ENCODE measurements at regions not wholly inside any gene's neighbourhood (a gene's known extent, or its start where the extent isn't known, plus 50 kb on each side); places are given as distances from the start of the nearest gene placed in this dataset.

DNA sequence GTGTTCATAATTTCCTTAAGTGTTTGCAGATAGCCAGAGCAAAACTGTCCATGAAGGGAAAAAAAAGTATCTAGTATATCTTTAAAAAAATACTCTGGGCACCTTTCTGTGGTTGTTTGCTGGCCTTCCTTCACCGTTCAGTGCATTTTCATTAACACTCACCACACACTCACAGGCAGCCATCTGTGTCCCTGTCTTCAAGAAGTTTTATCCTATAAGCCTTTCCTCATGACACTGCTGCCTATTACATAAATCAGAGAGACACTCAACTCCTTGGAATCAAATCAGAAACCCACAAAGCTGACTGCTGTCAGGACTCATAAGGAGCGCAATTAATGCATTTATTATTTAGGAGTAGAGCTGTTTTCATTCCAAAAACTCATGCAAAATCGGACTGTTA is 1720.2 kb downstream of the PCDH7 start:
- DNase-seq (ENCODE audit: extremely low read depth in 1 of 2, low read depth in 1 of 2), result no peak

- DNase-seq (ENCODE audit: extremely low read depth in 1 of 2, low read depth in 1 of 2), result no peak
Measured at GRCh38 chr4:32454482-32454881, 1734.3 kb downstream of the PCDH7 start.

DNA sequence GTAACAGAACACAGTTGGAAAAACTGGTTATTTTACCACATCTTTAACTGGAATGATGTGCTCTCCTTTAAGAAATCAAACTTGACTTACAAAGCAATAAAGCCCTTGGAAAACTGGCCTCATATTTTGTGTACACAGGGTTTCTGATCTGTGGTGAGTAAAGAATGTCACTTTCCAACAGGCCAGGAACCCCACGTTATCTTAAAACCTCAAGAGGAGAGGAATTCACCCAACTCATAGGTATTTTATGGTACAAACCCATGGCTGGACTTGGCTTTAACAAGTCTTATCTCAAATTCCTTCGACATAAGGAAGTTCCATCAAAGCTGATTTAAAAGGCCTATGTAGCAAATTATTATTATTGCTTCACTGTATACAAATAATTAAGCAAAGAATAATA is 1735.1 kb downstream of the PCDH7 start:
- DNase-seq (ENCODE audit: extremely low read depth in 1 of 2, low read depth in 1 of 2), result no peak

DNA sequence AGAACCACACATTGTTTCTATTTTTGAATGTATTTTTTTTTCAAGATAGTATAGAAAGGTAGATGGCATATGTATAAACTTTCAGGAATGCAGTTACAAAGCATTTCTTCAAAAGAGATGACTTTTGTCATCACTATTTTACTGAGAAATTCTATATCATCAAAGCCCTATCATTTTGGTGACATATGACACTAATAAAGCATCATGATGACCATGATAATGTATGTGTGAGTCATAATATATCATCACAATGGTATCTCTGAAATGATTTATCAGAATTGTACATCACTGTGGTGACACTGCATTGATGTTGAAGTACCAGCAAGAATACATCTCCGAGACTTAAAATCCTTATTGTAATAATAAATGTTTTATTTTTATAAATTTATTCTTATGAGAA is 1740.8 kb downstream of the PCDH7 start:
- DNase-seq (ENCODE audit: extremely low read depth in 1 of 2, low read depth in 1 of 2), result no peak

DNA sequence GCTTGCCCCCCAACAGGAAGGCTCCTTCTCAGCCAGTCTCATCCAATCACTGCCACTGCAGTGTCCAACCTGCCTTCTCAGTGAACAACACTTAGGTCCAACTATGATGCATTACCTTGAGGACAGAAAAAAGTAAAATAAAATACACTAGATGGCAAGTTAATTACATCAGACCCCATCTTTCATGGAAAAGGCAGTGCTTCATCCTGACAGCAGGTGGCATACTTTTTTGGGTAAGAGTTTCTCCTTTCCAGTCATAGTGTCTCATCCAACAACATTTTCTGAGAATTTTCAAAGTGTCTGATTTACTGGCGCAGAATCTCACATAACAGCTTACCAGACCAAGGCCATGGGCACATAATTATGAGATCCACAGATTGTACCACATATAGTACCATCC is 1742.8 kb downstream of the PCDH7 start:
- no peak for DNase-seq (ENCODE audit: extremely low read depth in 1 of 2, low read depth in 1 of 2)

GRCh38 chr4:32470087-32470585 is 1750.0 kb downstream of the PCDH7 start:
- no peak for DNase-seq (ENCODE audit: extremely low read depth in 1 of 2, low read depth in 1 of 2)

GRCh38 chr4:32472918-32473317 is 1752.7 kb downstream of the PCDH7 start:
- DNase-seq (ENCODE audit: extremely low read depth in 1 of 2, low read depth in 1 of 2), result no peak

GRCh38 chr4:32475710-32476109 is 1755.5 kb downstream of the PCDH7 start:
- no peak for DNase-seq (ENCODE audit: extremely low read depth in 1 of 2, low read depth in 1 of 2)

DNA sequence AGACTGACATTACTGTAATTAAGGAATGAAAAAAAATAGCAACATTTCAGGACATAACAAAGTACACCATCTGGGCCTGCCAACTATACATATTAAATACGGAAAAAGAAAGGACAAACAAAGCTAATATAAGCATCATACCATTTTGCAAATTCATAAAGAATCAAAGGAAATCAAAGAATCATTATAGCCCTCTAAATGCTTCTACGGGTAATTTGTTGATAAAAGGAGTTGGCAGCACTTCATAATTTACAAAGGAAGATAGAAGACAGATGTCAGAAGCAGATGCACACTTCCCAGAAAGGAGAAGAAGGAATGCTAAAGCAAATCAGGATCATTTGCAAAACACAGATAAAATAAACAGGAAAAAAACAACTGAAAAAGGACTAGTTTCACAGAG is 1757.3 kb downstream of the PCDH7 start:
- no peak for DNase-seq (ENCODE audit: extremely low read depth in 1 of 2, low read depth in 1 of 2)

DNA sequence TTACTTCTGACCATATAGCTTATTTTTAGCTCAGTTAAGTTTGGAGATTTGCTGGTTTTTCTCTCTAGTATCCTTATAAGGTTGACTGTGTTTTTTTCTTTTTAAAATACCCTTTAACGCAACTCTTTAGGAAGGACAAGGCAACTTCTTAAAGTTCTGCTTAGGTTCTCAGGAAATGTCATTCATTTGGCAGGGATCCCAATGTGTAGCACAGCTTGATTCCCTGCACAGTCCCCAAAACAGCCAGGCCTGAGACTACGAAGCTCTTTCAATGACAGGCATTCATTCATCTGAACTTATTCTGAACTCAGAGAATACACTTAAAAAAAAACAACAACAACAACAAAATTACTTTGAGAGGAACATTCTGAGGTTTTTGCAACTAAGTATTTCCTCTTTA is 1765.8 kb downstream of the PCDH7 start:
- DNase-seq (ENCODE audit: extremely low read depth in 1 of 2, low read depth in 1 of 2), result no peak

DNA sequence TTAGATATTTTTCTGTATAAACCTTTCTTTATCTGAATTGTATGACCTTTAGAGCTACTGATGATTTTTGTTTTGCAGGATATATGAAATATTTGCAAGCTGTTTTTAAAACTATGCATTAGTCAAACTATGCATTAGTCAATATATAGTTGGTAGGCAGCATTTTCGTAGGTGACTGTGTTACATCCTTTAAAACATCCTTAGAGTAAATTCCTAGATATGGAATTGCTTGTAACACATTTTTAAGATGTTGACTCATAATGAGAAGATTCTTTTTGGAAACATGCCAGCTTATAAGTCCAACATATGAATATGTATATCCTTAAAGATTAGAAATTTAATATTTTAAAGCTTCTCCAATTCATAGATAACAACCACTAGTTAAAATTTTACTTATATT is 1768.5 kb downstream of the PCDH7 start:
- no peak for DNase-seq (ENCODE audit: extremely low read depth in 1 of 2, low read depth in 1 of 2)

GRCh38 chr4:32499171-32499570 is 1779.0 kb downstream of the PCDH7 start:
- no peak for DNase-seq (ENCODE audit: extremely low read depth in 1 of 2, low read depth in 1 of 2)

GRCh38 chr4:32503241-32503640 is 1783.1 kb downstream of the PCDH7 start:
- DNase-seq (ENCODE audit: extremely low read depth in 1 of 2, low read depth in 1 of 2), result no peak

- DNase-seq (ENCODE audit: extremely low read depth in 1 of 2, low read depth in 1 of 2), result no peak
Measured at GRCh38 chr4:32506067-32506466, 1785.9 kb downstream of the PCDH7 start.

DNA sequence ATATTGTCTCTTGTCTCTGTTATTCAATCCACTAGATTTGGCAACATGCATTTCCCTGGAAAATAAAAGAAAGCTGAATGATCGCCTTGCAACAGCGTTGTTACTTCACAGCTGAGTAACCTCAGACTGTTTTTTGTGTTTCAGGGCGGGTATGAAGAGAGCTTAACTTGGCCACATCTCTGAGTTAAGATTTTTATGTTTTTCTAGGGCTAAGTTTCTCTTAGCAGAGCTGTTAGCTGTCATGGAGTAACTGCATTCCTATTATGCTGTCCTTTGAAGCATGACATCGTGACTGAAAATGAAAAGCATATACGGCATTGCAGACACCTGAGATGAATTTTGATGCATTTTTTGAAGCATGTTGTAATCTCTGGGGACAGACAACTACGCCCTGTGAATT is 1798.9 kb downstream of the PCDH7 start:
- no peak for DNase-seq (ENCODE audit: extremely low read depth in 1 of 2, low read depth in 1 of 2)

DNA sequence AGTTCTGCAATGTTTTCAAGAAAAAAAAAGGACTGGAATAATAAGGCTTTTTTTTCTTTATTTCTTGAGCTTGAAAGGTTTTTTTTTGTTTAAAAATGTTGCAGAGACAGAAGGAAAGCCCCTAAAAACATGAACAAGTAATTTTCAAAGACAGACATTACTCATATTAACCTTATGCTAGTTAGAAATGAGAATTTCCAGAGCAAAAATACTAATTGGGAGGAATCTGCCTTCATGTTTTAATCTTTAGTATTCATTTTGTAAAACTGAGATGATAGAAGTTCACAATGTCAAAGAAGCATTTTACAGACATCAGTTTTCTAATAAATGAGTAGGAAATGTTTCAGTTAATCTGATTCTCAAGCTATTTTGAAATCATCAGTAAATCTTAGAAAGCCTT is 1805.3 kb downstream of the PCDH7 start:
- DNase-seq (ENCODE audit: extremely low read depth in 1 of 2, low read depth in 1 of 2), result no peak

DNA sequence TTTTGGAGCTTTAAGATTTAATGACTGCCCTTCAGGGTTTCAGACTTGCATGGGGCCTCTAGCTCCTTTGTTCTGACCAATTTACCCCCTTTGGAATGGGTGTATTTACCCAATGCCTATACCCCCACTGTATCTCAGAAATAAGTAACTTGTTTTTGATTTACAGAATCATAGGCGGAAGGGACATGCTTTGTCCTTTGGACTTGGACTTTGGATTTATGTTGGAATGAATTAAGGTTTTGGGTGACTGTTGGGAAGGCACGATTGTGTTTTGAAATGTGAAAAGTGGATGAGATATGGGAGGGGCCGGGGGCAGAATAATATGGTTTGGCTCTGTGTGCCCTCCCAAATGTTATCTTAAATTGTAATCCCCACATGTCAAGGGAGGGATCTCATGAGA is 1824.7 kb downstream of the PCDH7 start:
- no peak for DNase-seq (ENCODE audit: extremely low read depth in 1 of 2, low read depth in 1 of 2)

DNA sequence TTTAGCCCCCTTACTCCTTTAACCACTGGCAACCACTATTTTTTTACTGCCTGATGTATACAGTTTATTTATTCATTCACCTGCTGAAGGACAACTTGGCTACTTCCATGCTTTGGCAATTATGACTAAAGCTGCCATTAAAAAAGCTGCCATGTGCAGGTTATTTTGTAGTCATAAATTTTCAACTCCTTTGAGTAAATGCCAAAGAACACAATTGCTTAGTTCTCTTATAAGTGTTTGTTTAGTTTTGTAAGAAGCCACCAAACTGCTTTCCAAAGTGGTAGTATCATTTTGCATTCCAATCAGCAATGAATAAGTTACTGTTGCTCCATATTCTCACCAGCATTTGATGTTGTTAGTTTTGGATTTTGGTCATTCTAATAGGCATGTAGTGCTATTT is 1831.8 kb downstream of the PCDH7 start:
- no peak for DNase-seq (ENCODE audit: extremely low read depth in 1 of 2, low read depth in 1 of 2)

DNA sequence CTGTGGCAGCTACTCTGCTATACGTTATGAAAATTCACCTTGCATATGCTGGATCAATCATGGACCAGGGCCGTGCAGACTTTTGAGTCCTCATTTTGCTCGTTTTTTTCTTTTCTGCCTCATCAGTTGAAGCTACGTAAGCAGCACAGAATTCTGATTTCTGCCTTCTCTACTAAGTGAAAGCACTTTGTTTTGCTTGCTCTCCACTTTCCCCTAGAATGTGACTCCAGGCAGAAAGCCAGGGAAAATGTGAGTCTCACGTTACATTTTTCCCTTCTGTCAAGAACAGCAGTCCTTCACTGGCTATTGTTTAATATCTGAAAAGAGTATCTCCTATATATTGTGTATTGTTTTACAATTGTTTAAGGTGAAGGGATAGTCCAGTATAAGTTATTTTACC is 1840.1 kb downstream of the PCDH7 start:
- no peak for DNase-seq (ENCODE audit: extremely low read depth in 1 of 2, low read depth in 1 of 2)

- no peak for DNase-seq (ENCODE audit: extremely low read depth in 1 of 2, low read depth in 1 of 2)
Measured at GRCh38 chr4:32562010-32562409, 1841.8 kb downstream of the PCDH7 start.

GRCh38 chr4:32564626-32565025 is 1844.5 kb downstream of the PCDH7 start:
- DNase-seq (ENCODE audit: extremely low read depth in 1 of 2, low read depth in 1 of 2), result no peak

DNA sequence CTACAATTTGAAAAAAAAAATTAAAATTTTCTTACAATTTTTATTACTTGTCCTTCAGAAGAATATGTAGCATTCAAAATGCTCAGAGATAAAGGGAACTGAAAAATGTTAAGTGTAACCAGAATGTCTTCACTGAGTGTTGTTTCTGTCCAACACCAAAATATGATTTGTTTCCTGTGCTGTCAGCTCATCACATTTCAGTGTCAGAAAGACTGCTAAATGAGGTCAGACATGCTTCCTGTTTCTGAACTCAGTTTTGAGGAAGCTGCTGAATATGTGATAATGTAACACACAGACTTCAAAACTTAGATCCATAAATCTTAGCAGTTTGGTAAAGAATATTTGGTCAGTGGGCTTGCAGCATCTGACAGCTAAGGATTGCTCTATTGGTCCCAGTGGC is 1849.7 kb downstream of the PCDH7 start:
- DNase-seq (ENCODE audit: extremely low read depth in 1 of 2, low read depth in 1 of 2), result no peak

- no peak for DNase-seq (ENCODE audit: extremely low read depth in 1 of 2, low read depth in 1 of 2)
Measured at GRCh38 chr4:32572366-32572765, 1852.2 kb downstream of the PCDH7 start.

DNA sequence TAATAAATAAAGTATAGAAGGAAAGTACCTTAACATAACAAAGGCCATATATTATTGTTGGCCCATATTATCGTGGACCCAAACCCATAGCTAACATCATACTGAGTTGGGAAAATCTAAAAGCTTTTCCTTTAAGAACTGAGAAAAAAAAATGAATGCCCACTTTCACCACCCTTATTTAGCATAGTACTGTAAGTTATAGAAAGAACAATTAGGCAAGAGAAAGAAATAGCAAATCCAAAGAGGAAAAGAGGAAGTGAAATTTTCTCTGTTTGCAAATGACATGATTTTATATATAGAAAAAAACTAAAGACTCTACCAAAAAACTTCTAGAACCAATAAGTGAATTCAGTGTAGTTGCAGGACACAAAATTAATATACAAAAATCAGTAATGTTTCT is 1854.6 kb downstream of the PCDH7 start:
- DNase-seq (ENCODE audit: extremely low read depth in 1 of 2, low read depth in 1 of 2), result no peak

Measured in stimulated activated CD8-positive, alpha-beta memory T cell treated with anti-CD3 and anti-CD28 coated beads, Interleukin-7, amount 100 ng/mL, for 48 hours (primary cell).